Spleen (tissue), 7 donors: ENCODE measurements at regions not wholly inside any gene's neighbourhood (a gene's known extent, or its start where the extent isn't known, plus 50 kb on each side); places are given as distances from the start of the nearest gene placed in this dataset.

Experiments used
- POLR2A ChIP-seq, 3 donors: fragments of 450-650 bp; IDR thresholded peaks; one replicate each; pipeline ENCODE4 v1.5.1; 2017; ENCODE audit warnings: antibody characterized with exemption in 3 of 3, mild to moderate bottlenecking in 1 of 3
- POLR2AphosphoS5 ChIP-seq, 3 donors: sonication (generic); formaldehyde crosslinking; IDR thresholded peaks; one replicate each; pipeline ENCODE4 v1.5.1; 2017; ENCODE audit warnings: antibody characterized with exemption in 3 of 3
- TF ChIP-seq, protein P1 (sequence below), 11 experiments: fragments of 200-600 bp in 7 of 11; fragments of 450-650 bp in 4 of 11; sonication (generic) in 4 of 11; IDR thresholded peaks in 8 of 11; conservative IDR thresholded peaks in 3 of 11; 1 replicate in 7 of 11; 2 replicates in 4 of 11; pipeline versions ENCODE4 v1.4.0 to v1.8.0; 2016 to 2021; ENCODE audit warnings: antibody characterized with exemption in 11 of 11, inconsistent platforms in 4 of 11, mild to moderate bottlenecking in 1 of 11
- donor health status: DM: no; HTN: no; CAD: no; lungs with moderate emphysema.
- donor health status: DM: no; HTN: no; CAD: no.
- donor health status: DM: no; HTN: no; CAD: no.

DNA sequence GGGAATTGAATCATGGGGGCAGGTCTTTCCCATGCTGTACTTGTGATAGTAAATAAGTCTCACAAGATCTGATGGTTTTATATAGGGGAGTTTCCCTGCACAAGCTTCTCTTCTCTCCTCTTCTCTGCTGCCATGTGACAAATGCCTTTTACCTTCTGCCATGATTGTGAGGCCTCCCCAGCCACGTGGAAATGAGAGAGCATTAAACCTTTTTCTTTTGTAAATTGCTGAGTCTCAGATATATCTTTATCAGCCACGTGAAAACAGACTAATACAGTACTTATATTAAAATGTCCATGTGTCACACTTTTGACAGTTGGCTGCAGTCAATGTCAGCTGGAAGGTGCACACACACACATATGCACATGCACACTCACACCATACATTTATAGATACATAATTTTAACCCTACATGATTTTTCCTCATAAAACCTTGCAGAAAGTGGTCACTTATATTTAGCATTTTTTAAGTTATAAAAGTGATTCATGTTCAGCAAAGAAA, 128.9 kb downstream of the OTOR start:
- TF ChIP-seq, protein P1, sequence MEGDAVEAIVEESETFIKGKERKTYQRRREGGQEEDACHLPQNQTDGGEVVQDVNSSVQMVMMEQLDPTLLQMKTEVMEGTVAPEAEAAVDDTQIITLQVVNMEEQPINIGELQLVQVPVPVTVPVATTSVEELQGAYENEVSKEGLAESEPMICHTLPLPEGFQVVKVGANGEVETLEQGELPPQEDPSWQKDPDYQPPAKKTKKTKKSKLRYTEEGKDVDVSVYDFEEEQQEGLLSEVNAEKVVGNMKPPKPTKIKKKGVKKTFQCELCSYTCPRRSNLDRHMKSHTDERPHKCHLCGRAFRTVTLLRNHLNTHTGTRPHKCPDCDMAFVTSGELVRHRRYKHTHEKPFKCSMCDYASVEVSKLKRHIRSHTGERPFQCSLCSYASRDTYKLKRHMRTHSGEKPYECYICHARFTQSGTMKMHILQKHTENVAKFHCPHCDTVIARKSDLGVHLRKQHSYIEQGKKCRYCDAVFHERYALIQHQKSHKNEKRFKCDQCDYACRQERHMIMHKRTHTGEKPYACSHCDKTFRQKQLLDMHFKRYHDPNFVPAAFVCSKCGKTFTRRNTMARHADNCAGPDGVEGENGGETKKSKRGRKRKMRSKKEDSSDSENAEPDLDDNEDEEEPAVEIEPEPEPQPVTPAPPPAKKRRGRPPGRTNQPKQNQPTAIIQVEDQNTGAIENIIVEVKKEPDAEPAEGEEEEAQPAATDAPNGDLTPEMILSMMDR (IDR thresholded peaks at IDR 0.05 in 8 of 11, conservative IDR thresholded peaks at IDR 0.05 in 3 of 11): no peak
- no peak for TF ChIP-seq POLR2AphosphoS5 (IDR thresholded peaks at IDR 0.05)
- no peak for TF ChIP-seq POLR2A (IDR thresholded peaks at IDR 0.05)
